Trophoblast cell (in vitro differentiated cells and primary cell): ENCODE measurements at regions not wholly inside any gene's neighbourhood (a gene's known extent, or its start where the extent isn't known, plus 50 kb on each side); places are given as distances from the start of the nearest gene placed in this dataset.

Experiments used
- DNase-seq, 2 donors: peaks; one replicate each; pipeline ENCODE4 v3.0.0-alpha.2; 2016
- H2AFZ ChIP-seq: 2 replicates; pipeline ENCODE4 v1.6.1; 2013; ENCODE audit warnings: low read length, moderate library complexity, mild to moderate bottlenecking; ENCODE audit not compliant: insufficient read depth, poor library complexity
- H2AK5ac ChIP-seq: 2 replicates; pipeline ENCODE4 v1.6.1; 2013; ENCODE audit warnings: mild to moderate bottlenecking, low read length
- H2BK120ac ChIP-seq: 2 replicates; pipeline ENCODE4 v1.6.1; 2013; ENCODE audit warnings: low read length, mild to moderate bottlenecking, moderate library complexity; ENCODE audit not compliant: insufficient read depth, poor library complexity
- H2BK12ac ChIP-seq: 2 replicates; pipeline ENCODE4 v1.6.1; 2013; ENCODE audit warnings: mild to moderate bottlenecking, low read length, moderate library complexity
- H2BK5ac ChIP-seq: 2 replicates; pipeline ENCODE4 v1.6.1; 2013; ENCODE audit warnings: low read length, low read depth, moderate library complexity, mild to moderate bottlenecking; ENCODE audit not compliant: poor library complexity
- H3K14ac ChIP-seq: 2 replicates; pipeline ENCODE4 v1.6.1; 2013; ENCODE audit warnings: mild to moderate bottlenecking, low read length
- H3K18ac ChIP-seq: 2 replicates; pipeline ENCODE4 v1.6.1; 2013; ENCODE audit warnings: mild to moderate bottlenecking, low read length
- H3K23ac ChIP-seq: 2 replicates; pipeline ENCODE4 v1.6.1; 2013; ENCODE audit warnings: low read length
- H3K27ac ChIP-seq: 2 replicates; pipeline ENCODE4 v1.5.1; 2013; ENCODE audit warnings: low read depth, mild to moderate bottlenecking, inconsistent platforms, low read length, moderate library complexity
- H3K27me3 ChIP-seq: 2 replicates; pipeline ENCODE4 v1.6.1; 2013; ENCODE audit warnings: inconsistent platforms, mild to moderate bottlenecking, low read length, moderate library complexity; ENCODE audit not compliant: insufficient read depth
- H3K36me3 ChIP-seq, 2 experiments: 1 replicate in 1 of 2; 2 replicates in 1 of 2; pipeline ENCODE4 v1.6.1; 2013; ENCODE audit warnings: low read length in 2 of 2, mild to moderate bottlenecking in 2 of 2, moderate library complexity in 1 of 2; ENCODE audit not compliant: insufficient read depth in 2 of 2, control insufficient read depth in 1 of 2
- H3K4ac ChIP-seq: 2 replicates; pipeline ENCODE4 v1.6.1; 2013; ENCODE audit warnings: low read depth, mild to moderate bottlenecking, low read length, moderate library complexity
- H3K4me1 ChIP-seq, 2 experiments: 1 replicate in 1 of 2; 2 replicates in 1 of 2; pipeline ENCODE4 v1.6.1; 2013; ENCODE audit warnings: low read length in 2 of 2, mild to moderate bottlenecking in 2 of 2, moderate library complexity in 1 of 2; ENCODE audit not compliant: insufficient read depth in 2 of 2, control insufficient read depth in 1 of 2
- H3K4me2 ChIP-seq: 2 replicates; pipeline ENCODE4 v1.6.1; 2013; ENCODE audit warnings: inconsistent platforms, mild to moderate bottlenecking, low read length, moderate library complexity
- H3K4me3 ChIP-seq: 2 replicates; pipeline ENCODE4 v1.5.1; 2013; ENCODE audit warnings: mild to moderate bottlenecking, low read depth, low read length, inconsistent platforms
- H3K79me1 ChIP-seq: one replicate; pipeline ENCODE4 v1.6.1; 2013; ENCODE audit warnings: low read length
- H3K79me2 ChIP-seq: 2 replicates; pipeline ENCODE4 v1.6.1; 2013; ENCODE audit warnings: low read length, mild to moderate bottlenecking; ENCODE audit not compliant: control insufficient read depth, insufficient read depth, poor library complexity
- H3K9ac ChIP-seq: 2 replicates; pipeline ENCODE4 v1.6.1; 2013; ENCODE audit warnings: mild to moderate bottlenecking, low read length
- H3K9me3 ChIP-seq: 2 replicates; pipeline ENCODE4 v1.6.1; 2013; ENCODE audit warnings: low read depth, mild to moderate bottlenecking, control low read depth, inconsistent platforms, low read length; ENCODE audit not compliant: insufficient read depth
- H4K12ac ChIP-seq: 2 replicates; pipeline ENCODE4 v1.6.1; 2013; ENCODE audit warnings: low read depth, mild to moderate bottlenecking, low read length, moderate library complexity
- H4K8ac ChIP-seq: 2 replicates; pipeline ENCODE4 v1.6.1; 2013; ENCODE audit warnings: low read depth, mild to moderate bottlenecking, low read length, moderate library complexity
- H4K91ac ChIP-seq: one replicate; pipeline ENCODE4 v1.6.1; 2013; ENCODE audit warnings: low read depth, mild to moderate bottlenecking, low read length, moderate library complexity
- WGBS: extraction: QIAGEN DNeasy Blood & Tissue Kit; methylation state at CpG from one replicate; pipeline ENCODE4 v1.1.7; 2013; ENCODE audit warnings: missing lambda C conversion rate; ENCODE audit not compliant: insufficient read length, insufficient coverage; ENCODE audit errors: extremely low coverage; 5-methylcytosine and 5-hydroxymethylcytosine counted together

DNA sequence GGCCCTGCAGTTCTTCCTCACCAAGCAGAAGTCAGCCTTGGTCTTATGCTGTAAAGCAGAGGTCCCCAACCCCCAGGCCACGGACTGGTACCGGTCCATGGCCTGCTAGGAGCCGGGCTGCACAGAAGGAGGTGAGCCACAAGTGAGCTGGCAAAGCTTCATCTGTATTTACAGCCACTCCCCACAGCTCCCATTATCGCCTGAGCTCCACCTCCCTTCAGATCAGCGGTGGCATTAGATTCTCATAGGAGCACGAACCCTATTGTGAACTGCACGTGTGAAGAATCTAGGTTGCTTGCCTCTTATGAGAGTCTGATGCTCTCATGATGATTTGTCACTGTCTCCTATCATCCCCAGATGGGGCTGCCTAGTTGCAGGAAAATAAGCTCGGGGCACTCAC is 87.6 kb upstream of the NEBL start:
- peak overlapping the region; percentile 39 for H4K12ac ChIP-seq
- peak overlapping the region; percentile 49 for H3K14ac ChIP-seq

DNA sequence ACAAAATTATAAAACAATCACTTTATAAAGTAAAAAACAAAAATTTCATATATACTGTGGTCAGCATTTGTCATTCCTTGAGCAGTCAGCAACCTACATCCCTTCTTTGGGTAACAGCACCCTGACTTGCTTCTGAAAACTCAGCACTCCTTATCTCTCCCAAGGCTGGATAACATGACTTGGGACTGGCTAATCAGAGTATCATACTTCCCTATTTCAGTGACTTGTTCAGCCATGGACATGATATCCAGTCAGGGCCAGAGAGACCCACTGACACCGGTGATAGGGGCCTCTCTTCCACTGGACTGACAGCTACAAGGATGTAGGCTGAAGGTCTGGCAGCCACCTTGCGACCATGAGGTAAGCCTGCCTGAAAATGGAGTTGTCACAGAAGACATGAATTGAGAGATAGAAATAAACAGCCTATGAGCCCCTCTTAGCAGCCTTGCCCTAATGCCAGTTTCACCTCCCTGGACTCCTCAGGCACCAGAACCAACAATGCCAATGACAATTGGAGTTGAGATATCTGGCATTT is 84.4 kb upstream of the NEBL start:
- Histone ChIP-seq H2BK5ac (no peak overlapping the region), H3K9me3 (no peaks in the 10 kb centered on the region), H4K8ac (no peak overlapping the region), H3K27me3 (no peaks in the 10 kb centered on the region), H3K4me1 (no peaks in the 10 kb centered on the region), H4K12ac (no peak overlapping the region), H3K14ac (no peak overlapping the region), H3K9ac (no peak overlapping the region), H3K4me2 (no peak overlapping the region), H2BK120ac (no peak overlapping the region), H3K27ac (no peak overlapping the region), H2BK12ac (no peak overlapping the region), H3K23ac (no peak overlapping the region), H3K79me2 (no peaks in the 10 kb centered on the region), H3K18ac (no peak overlapping the region), H3K79me1 (no peaks in the 10 kb centered on the region), H3K4ac (no peak overlapping the region), H2AFZ (no peak overlapping the region), H3K36me3 (no peaks in the 10 kb centered on the region), H4K91ac (no peak overlapping the region), H3K4me3 (no peak overlapping the region), H2AK5ac (no peak overlapping the region)
- WGBS = no CpG with 5 or more reads among the region's 2 CpGs
- no peak for DNase-seq

More for the DNA sequence above, 87.6 kb upstream of the NEBL start:
- peaks cover 2% of the 10 kb centered on the region for H3K9me3 ChIP-seq
- no peak overlapping the region for H3K27ac ChIP-seq
- no peak overlapping the region for H3K18ac ChIP-seq
- no peak overlapping the region for H3K4ac ChIP-seq
- no peak overlapping the region for H2BK120ac ChIP-seq
- no peak overlapping the region for H2BK5ac ChIP-seq
- H3K4me2 ChIP-seq = no peak overlapping the region
- no CpG with 5 or more reads among the region's 8 CpGs for WGBS
- H2AK5ac ChIP-seq = no peak overlapping the region
- no peaks in the 10 kb centered on the region for H3K79me1 ChIP-seq
- no peak overlapping the region for H3K9ac ChIP-seq
- no peaks in the 10 kb centered on the region for H3K4me1 ChIP-seq
- no peak overlapping the region for H3K23ac ChIP-seq
- H2AFZ ChIP-seq = no peak overlapping the region
- DNase-seq = no peak
- H3K79me2 ChIP-seq = no peaks in the 10 kb centered on the region
- H2BK12ac ChIP-seq = peak overlapping the region; percentile 38
- H4K8ac ChIP-seq = no peak overlapping the region
- H3K36me3 ChIP-seq = no peaks in the 10 kb centered on the region
- no peak overlapping the region for H4K91ac ChIP-seq
- H3K4me3 ChIP-seq = no peak overlapping the region
- H3K27me3 ChIP-seq = no peaks in the 10 kb centered on the region

DNA sequence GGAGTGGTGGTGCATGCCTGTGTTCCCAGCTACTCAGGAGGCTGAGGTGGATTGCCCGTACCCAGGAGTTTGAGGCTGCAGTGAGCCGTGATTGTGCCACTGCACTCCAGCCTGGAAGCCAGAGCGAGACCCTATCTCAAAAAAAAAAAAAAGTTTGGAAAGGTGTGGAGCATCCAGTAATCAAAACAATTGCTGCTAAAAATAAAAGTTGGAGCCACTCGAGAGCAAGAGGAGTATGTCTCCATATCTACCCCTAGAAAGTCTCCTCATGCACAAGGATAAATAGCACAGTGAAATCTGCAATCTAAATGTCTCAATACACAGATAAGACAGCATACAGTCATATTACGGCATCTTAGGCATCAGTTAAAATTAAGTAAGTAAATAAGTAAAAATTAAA is 81.5 kb upstream of the NEBL start:
- H3K27ac ChIP-seq = no peak overlapping the region
- no peaks in the 10 kb centered on the region for H3K36me3 ChIP-seq
- H3K27me3 ChIP-seq = no peaks in the 10 kb centered on the region
- no peak overlapping the region for H2BK120ac ChIP-seq
- no peak overlapping the region for H3K4ac ChIP-seq
- H4K91ac ChIP-seq = no peak overlapping the region
- no peak overlapping the region for H3K18ac ChIP-seq
- no peak overlapping the region for H2BK12ac ChIP-seq
- no peak overlapping the region for H3K14ac ChIP-seq
- no peak overlapping the region for H2AK5ac ChIP-seq
- no peak overlapping the region for H3K4me3 ChIP-seq
- no CpG with 5 or more reads among the region's 5 CpGs for WGBS
- no peak overlapping the region for H4K12ac ChIP-seq
- H3K79me1 ChIP-seq = no peaks in the 10 kb centered on the region
- H2AFZ ChIP-seq = no peak overlapping the region
- no peak overlapping the region for H3K9ac ChIP-seq
- no peaks in the 10 kb centered on the region for H3K9me3 ChIP-seq
- no peaks in the 10 kb centered on the region for H3K4me1 ChIP-seq
- DNase-seq = no peak
- no peak overlapping the region for H2BK5ac ChIP-seq
- no peak overlapping the region for H3K23ac ChIP-seq
- no peak overlapping the region for H4K8ac ChIP-seq
- H3K79me2 ChIP-seq = no peaks in the 10 kb centered on the region
- no peak overlapping the region for H3K4me2 ChIP-seq

DNA sequence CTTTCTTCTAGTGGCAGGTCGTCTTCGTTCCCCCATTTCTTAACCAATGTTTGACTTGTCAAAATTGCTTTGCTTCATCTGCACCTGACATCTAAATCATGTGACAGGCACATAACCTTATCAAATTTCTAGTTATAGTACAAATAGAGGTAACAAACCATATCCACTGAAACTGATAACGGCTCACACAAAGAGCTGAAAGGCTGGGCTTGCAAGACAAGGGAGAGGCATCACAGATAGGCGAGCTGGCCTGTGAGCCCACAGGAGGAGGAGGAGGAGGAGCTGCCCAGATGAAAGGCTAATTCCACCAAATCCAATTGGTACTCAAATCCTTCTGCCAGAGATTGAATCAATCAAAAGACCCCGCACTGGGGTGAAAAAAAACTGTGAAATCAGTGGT is 80.2 kb upstream of the NEBL start:
- DNase-seq = no peak
- WGBS = no CpG with 5 or more reads among the region's 5 CpGs

More for the DNA sequence above, 80.2 kb upstream of the NEBL start:
- Histone ChIP-seq H3K79me2 (no peaks in the 10 kb centered on the region), H2BK120ac (no peak overlapping the region), H3K18ac (no peak overlapping the region), H3K27me3 (no peaks in the 10 kb centered on the region), H2AK5ac (no peak overlapping the region), H4K8ac (no peak overlapping the region), H3K14ac (no peak overlapping the region), H3K4ac (no peak overlapping the region), H2BK5ac (no peak overlapping the region), H4K12ac (no peak overlapping the region), H2BK12ac (no peak overlapping the region), H4K91ac (no peak overlapping the region), H3K4me3 (no peak overlapping the region), H3K9me3 (no peaks in the 10 kb centered on the region), H3K9ac (no peak overlapping the region), H3K4me1 (no peaks in the 10 kb centered on the region), H3K36me3 (no peaks in the 10 kb centered on the region), H3K4me2 (no peak overlapping the region), H3K23ac (no peak overlapping the region), H3K79me1 (no peaks in the 10 kb centered on the region), H2AFZ (no peak overlapping the region), H3K27ac (no peak overlapping the region)
